ENCODE measurements at regions not wholly inside any gene's neighbourhood (a gene's known extent, or its start where the extent isn't known, plus 50 kb on each side); places are given as distances from the start of the nearest gene placed in this dataset.

DNA sequence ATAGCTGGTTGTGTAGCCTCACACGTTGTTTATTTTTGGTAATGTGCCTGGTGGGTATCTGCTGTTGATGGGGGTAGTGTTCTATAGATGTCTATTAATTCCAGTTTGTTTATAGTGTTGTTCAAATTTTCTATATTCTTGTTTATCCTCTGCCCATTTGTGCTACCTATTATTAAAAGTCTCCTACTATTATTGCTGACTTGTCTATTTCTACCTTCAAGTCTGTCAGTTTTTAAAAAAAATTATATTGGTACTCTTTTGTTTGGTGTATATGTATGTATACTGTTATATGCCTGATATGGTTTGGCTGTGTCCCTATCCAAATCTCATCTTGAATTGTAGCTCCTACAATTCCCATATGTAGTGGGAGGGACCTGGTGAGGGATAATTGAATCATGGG lies 578.6 kb downstream of the PCDH7 start:
- DNase-seq = no peak

DNA sequence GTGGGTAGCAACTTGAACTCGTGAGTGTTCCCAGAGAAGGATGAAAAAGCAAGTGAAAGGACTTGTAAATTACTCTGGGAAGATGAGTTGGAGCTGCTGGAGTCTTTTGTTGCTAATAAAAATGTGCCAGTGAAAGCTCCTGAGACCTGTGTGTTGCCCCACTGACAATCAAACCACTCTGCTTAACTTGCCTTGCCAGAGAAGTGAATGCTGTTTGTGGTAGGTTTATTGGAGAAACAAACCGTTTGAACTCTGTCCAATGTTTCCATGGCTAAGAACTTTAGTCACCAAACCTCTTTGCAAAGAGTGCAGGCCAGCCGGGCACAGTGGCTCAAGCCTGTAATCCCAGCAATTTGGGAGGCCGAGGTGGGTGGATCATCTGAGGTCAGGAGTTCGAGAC lies 586.9 kb downstream of the PCDH7 start:
- no peak for DNase-seq

DNA sequence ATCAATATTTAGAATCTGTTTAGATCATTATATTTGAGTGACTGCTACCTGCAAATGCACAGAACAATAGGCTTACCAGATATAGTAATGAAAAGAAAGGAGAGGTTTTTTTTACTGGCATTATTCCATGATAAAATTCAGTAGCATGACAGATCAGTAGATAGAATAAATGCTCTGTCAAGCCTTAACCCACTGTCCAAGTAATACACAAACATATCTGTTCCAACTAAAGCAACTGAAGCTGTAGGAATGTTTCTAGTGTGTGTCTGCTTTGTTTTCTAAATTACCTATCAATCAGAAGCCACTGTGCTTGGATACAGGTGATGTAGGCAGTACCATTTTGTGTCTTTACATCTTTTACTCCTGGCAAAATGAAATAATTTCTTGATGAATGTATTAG lies 604.6 kb downstream of the PCDH7 start:
- DNase-seq = no peak

DNA sequence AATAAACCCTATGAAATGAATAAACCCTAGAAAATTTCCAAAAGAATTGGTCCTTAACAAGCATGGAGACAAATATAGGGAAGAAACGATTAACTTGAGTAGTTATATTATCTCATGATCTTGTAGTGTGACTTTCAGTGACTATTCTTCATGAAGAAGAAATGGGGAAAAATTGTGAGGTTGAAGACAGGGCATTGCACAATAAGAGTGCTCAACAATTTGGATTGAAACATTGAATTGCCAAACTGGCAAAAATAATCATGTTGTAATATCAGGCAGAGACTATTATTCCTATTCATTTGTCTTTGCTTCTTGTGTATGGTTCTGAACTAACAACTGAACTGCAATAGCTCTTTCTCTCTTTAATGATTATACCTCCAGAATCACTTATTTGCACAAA lies 605.1 kb downstream of the PCDH7 start:
- DNase-seq = no peak

DNA sequence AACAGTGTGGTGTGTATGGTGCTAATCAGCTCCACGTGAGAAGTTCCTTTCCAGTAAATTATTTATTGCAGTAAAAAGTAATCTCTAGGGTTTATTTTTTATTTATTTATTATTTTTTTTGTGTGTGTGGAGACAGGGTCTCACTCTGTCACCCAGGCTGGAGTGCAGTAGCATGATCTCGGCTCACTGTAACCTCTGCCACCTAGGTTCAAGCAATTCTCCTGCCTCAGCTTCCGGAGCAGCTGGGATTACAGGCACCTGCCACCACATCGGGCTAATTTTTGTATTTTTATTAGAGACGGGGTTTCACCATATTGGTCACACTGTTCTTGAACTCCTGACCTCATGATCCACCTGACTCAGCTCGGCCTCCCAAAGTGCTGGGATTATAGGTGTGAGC lies 606.9 kb downstream of the PCDH7 start:
- DNase-seq = no peak

DNA sequence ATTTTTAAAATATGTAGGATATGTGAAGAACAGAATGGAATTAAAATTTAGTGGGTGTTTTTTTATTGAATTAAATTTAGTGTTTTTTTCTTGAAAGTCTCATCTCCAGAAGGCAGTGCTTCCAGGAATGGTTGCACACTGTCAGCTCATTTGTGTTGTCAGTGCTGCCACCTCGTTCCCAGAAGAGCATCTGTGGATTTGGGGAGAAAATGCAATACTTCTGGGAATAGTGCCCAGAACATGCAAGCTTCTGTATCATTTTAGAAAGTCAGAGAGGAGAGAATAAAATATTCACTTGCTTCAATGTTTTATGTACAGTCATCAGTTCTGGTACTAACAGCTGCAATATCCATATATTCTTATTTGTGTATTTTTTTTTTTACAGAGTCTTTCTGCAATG lies 608.8 kb downstream of the PCDH7 start:
- no peak for DNase-seq

DNA sequence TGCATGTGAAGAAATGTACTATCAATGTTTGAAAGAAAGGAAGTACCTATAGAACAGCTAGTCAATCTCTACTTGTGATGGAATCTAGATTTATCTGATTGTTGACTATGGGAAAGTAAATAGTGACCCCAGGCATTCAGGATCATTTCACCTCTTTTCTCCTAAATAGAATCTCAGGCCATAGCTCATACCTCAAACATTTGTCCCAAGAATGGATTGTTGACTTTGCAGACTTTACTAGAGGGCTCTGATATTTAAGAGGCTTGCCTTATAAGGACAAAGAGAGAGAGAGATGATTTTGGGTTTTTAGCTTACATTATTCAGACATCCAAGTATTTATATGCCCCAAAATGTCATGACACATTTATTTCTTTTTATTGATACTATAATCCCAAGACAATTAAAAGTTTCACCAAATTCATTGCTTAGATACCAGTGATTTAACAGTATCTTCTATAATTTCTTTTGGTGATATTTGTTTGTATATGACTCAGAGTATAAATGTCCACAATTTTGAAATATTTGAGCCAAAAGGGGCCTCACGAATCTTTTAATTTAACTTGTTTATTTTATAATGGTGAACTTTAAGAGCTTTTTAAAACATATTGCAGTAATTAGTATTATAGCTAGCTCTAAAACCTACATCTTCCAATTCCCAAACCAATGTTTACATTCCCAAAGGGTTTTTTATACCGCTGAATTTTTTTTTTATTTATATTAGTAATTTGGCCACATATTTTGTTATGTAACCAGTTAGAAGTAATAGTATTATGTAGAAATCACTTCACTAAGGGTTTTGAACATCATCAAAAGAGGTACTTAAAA lies 614.1 kb downstream of the PCDH7 start:
- no peak for DNase-seq

DNA sequence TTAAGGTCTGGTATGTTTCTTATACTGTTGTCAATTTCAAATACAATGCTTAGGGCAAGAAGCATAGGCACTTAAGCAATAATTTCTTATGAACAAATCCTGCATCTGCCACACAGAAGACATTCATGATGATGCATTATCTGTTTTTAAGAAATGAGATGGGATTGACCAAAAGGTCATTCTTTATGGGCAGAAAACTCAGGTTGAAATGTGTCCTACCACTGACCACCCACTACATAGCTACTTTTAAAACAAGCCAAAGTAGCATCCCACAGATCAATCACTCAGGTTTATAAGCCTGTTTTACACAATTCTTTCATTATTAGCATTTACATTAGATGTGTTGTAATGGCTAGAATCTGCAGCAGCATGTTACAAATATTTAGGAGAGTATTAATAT lies 617.8 kb downstream of the PCDH7 start:
- no peak for DNase-seq

DNA sequence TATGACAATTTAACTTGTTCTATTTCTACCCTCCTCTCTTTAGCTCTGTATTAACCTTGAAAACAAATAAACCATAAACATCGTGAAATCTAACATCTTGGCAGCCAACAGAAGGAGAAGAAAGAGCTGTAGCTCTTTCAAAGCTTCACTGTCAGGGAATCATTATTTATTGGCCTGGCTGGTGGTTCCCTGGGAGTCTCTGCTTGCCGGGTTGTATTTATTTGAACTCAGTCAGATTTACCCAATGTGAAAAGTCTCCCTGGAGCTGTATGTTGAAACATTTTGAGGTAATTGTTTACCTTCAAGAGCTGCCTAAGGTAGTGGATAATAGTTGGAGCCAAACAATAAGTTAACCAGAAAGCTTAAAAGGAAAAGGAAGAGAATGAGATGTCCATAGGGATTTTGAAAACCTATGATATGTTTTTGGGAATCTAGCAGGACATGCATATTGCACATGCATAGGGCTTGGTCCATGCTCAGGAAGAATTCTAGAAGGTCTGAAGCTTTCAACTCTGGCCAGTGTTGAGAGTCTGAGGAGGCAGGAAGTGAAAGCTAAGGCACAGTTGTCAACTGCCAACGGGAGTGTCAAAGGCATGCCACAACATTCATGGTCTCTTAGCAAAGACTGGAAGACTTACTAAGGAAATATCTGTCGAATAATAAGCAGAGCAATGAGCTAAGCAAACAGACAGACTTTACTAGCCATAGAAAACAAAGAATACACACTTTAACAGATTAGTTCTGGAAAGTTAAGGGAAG lies 621.6 kb downstream of the PCDH7 start:
- DNase-seq = no peak

DNA sequence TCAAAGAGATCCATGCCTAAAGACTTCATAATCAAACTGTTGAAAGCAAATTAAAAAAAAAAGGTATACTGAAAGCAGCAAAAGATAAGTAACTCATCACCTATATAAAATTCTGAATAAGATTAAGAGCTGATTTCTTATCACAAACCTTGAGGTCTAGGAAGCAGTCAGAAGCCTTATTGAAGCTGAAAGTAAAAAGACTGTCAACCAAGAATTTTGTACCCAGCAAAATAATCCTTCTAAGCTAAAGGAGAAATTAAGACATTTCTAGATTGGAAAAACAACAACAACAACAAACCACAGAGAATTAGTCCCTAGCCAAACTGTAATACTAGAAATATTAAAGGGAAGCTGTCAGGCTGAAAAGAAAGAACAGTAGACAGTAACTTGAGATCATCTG lies 622.9 kb downstream of the PCDH7 start:
- DNase-seq = no peak

DNA sequence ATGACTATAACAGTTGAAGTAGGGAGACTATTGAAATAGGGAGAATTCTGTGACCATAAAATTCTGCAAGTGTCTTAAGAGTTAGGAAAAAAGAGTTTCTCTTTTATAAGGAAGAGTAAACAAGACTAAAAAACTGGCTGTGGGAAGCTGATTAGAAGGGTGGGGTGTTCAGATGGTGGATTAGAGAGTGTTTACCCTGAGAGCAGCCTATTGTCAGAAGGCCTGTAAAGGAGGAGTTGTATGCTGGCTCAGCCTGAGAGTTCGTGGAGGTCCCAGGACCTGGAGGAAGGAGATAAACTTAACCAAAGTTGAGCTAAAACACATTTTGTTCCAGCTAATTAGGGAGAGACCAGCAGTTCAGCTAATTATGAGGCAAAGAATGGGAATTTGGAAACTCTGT lies 629.7 kb downstream of the PCDH7 start:
- DNase-seq = no peak

DNA sequence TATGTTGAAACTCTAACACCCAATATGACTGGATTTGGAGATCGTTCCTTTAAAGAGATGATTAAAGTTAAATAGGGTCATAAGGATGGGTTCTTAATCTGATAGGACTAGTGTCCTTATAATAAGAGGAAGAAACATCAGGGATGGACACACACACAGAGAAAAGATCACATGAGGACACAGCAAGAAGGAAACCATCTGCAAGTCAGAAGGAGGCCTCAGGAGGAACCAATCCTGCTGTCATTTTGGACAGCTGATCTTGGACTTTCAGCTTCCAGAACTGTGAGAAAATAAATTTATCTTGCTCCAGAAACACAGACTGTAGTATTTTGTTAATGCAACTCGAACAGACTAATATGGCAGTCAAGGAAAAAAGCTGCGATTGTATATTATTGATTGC lies 631.5 kb downstream of the PCDH7 start:
- DNase-seq = no peak

DNA sequence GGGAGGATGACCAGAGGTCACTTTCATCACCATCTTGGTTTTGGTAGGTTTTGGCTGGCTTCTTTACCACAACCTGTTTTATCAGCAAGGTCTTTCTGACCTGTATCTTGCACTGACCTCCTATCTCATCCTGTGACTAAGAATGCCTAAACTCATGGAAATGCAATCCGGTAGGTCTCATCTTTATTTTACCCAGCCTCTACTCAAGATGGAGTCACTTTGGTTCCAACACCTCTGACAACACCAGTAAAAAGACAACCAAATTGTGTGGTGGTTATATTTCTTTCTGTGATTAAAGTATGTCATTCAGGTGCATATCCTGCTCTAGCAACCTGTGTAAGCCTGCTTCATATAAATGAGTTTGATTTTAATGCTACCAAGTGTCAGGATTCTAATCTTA lies 636.7 kb downstream of the PCDH7 start:
- DNase-seq = no peak

DNA sequence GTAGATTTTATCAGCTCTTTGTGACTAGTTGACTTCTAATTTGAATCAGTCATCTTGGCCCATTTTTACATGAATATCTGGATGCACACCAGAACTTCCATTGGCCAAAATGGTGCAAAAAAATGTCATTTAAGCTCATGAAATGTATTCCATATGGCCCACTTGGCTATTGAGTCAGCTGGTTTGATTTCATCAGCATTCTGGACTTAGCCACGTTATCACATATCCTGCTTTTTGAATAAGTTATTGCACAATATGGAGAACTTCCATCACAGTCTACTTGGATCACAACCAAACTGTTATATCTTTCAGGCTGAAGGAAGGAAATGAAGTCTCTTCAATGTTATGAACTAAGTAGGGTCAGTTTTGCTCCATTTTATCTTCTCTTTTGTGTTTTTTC lies 640.6 kb downstream of the PCDH7 start:
- DNase-seq = no peak

DNA sequence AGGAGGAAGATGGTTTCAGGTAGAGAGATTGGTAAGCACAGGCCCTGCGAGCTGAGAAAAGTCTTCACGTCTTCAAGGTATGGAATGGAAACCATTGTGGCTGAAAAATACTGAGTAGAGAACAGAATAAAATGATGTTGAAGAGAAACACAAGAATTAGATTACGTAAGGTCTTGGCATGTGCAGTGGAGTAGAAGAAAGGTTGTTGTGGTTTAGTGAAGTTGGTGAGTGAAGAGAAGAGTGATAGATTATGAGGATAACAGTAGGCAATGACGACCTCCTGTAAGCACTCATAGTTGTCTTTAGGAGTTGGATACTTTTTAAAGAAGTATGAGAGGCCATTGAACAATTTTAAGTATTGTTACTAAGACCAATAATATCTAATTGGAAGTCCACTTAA lies 642.6 kb downstream of the PCDH7 start:
- DNase-seq = no peak

DNA sequence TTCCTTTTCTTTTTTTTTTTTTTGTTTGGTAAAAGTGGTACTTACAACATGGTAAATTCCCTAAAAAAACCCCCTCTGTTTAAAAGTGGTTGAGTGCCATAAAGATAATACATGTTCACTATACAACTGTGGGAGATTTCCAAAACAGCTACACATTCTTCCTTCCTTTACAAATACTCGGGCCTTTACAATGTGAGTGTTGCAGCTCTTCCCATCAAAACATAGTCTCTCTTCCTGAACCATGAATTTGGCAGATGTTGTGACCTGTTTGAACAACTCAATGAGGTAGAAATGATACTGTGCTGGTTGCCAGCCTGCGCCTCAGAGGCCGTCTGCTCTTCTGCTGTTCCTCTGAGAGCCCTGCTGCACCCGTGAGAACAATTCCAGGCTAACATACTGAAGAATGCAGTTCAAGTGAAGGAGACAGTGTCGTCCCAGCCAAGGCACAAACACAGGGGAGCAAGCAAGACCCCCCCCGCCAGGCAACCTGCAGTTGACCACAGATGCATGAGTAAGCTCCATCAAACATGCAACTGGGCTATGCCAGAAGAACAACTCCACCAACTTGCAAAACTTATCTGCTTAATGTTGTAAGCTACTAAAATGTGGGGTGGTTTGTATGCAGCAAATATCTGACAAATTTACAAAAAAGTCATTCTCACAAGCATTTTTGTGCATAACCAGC lies 645.0 kb downstream of the PCDH7 start:
- no peak for DNase-seq

DNA sequence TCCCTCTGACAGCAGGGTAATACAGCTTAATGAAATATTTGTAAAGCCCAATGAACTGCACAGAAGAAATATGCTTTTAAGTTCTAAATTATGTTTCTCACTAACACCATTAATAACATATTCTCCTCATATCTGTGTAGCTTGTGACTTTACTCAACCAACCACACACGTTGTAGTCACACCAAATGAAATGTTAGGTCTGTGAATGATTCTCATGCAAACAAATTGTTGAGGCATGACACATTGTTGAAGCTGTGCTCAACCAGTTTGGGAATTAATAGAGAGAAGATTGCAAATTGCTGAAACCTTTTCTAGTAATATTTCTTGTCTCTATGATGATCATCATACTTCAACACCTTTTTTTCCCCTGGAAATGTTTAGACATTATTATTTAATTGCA lies 645.9 kb downstream of the PCDH7 start:
- no peak for DNase-seq

DNA sequence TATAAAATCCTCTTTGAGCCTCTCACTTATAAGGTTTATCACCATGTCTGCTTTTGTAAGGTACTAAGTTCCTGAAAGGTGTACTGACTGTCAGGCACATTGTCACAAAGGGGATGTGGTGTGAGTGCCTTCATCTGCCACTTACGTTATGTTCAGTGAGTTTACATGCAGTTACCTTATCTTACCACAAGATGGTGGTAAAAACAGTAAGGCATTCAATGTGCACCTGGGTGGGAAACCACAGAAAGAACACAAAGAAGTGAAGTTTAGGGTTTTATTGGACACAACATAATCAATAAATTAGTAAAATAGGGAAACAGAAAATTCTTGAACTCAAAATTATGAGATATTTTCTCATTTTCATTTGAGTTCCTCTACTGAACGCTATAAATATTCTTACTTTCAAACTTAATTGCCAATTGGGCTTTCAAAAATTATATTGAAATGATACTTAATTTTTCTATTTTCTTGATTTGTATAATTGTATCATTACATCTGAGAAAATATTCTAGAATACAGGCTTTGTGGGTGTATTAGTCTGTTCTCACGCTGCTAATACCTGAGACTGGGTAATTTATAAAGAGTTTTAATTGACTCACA lies 650.8 kb downstream of the PCDH7 start:
- peak; percentile 19 for DNase-seq

DNA sequence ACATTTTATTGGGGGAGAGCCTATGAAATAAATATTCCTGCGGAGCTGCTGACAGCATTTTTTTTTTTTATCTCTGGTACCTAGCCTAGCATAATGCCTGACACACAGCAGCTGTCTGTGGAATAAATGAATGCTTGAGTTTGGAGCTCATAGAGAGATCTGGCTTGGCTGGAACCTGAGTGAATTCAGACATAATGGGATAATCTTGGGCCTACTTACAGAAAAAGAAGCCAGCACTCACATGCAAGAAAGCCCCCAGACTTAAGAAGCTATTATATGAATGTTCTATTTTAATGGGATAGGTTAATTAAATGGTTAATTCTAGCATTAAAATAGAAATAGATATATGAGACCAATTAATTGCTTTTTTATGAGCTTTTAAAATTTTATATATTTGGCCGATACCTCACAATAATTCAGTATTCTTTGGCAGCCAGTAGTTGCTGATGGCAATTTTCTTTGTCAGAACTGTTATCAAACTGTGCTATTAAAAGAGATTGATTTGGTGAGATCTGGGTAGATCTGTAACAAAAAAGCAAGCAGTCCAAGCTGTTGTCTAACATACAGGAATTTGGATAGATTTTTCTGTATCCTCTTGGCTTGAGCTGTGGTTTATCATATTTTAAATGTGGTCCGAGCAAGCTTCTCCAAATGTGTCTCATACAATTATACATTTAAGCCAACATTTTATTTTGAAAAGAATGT lies 654.2 kb downstream of the PCDH7 start:
- DNase-seq = no peak

DNA sequence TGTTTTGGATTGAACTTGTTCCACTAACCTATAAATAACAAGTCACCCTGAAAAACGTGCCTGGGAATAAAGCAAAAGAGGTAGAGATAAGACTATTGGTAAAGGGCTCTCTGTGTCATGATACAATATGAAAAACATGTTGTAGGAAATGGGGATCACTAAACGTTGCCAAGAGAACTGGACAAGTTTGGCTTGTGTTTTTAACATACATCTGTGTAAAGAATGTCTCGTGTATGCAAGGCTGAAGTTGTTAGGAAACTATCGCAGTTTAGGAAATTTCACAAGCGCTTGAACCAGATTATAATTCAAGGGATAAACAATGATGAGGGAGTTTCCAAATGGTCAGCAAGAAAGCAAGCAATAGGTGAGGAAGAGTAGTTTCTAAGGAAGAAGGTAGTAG lies 655.8 kb downstream of the PCDH7 start:
- DNase-seq = no peak

DNA sequence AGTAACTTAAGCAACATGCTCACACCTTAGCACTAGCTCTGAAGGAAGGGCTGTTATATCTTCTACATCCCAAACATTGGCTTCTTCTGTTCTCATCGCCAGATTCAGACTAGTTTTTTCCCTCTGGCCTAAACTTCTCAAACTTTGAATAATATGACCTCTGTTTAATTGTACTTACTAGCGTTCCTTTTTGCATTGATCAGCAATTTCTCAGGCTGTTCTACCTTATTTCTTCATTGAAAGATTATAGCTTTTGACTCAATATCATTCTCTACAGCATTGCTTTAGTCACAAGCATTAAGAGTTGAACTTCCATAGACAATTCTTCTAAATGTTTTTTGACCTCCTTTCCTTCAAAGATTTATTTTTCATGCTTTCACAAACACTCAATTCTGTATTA lies 659.2 kb downstream of the PCDH7 start:
- DNase-seq = no peak

DNA sequence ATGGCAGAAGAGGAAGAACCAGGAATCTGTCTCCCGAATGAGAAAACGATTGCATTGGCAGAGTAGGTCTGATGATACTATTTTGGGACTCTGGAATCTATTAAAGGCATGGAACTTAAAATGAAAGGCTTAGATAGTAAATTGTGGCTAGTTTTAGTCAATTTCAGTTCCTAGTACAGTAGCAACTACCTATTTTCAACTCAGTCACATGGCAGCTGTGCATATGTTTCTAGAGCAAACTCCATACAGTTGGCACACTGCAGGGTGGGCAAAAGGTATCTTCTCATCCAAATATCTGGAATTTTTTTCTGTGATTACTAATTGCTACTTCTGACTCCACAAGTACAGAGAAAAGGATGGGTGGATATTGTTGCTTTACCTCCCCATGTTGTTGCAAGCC lies 663.6 kb downstream of the PCDH7 start:
- no peak for DNase-seq

DNA sequence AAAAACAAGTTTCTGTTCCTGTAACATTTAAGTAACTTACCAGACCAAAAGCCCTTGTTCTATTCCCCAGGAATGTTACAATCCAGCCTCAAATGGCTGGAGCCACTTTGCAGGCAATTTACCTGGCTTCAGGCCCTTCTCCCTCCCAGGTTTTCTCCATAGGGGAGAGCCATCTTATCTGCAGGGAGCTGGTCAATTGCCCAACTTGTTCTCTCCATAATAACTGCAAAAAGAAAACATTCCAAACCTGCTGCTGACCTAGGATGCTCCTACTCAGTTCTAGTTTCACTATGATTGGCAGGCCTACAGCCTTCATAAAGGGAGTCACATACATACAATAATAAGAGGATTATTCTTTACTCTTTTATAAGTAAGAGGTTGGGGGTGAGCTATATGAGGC lies 670.7 kb downstream of the PCDH7 start:
- DNase-seq = no peak

Data from NCI-H1436 treated with DMSO at 0.1 percent for 48 hours (cell line).